Karpas-422 (cell line): ENCODE measurements at regions not wholly inside any gene's neighbourhood (a gene's known extent, or its start where the extent isn't known, plus 50 kb on each side); places are given as distances from the start of the nearest gene placed in this dataset.

Source experiments
- DNase-seq: peaks from one replicate; pipeline ENCODE4 v3.0.0-alpha.2; 2015
- H2AFZ ChIP-seq: fragments of 200-600 bp; sonication (generic); 2 replicates; pipeline ENCODE4 v1.6.1; 2014; ENCODE audit warnings: antibody characterized with exemption, low read length, mixed read lengths
- H3K27ac ChIP-seq: fragments of 200-600 bp; sonication (generic); 2 replicates; pipeline ENCODE4 v1.5.1; 2014; ENCODE audit warnings: mild to moderate bottlenecking, low read length, moderate library complexity
- H3K27me3 ChIP-seq: fragments of 200-600 bp; sonication (generic); 2 replicates; pipeline ENCODE4 v1.6.1; 2014; ENCODE audit warnings: low read length, mixed read lengths
- H3K36me3 ChIP-seq: fragments of 200-600 bp; sonication (generic); 2 replicates; pipeline ENCODE4 v1.6.1; 2014; ENCODE audit warnings: low read length, mixed read lengths; ENCODE audit not compliant: insufficient read depth
- H3K4me1 ChIP-seq: fragments of 200-600 bp; sonication (generic); 2 replicates; pipeline ENCODE4 v1.6.1; 2014; ENCODE audit warnings: mild to moderate bottlenecking, low read length, mixed read lengths
- H3K4me2 ChIP-seq: fragments of 200-600 bp; sonication (generic); 2 replicates; pipeline ENCODE4 v1.6.1; 2014; ENCODE audit warnings: low read length, low read depth, mild to moderate bottlenecking; ENCODE audit not compliant: poor library complexity, severe bottlenecking
- H3K4me3 ChIP-seq: fragments of 200-600 bp; sonication (generic); 2 replicates; pipeline ENCODE4 v1.5.1; 2014; ENCODE audit warnings: mild to moderate bottlenecking, antibody characterized with exemption, low read length, mixed read lengths
- H3K79me2 ChIP-seq: fragments of 200-600 bp; sonication (generic); 2 replicates; pipeline ENCODE4 v1.6.1; 2014; ENCODE audit warnings: mild to moderate bottlenecking, low read length, mixed read lengths
- H3K9ac ChIP-seq: fragments of 200-600 bp; sonication (generic); 2 replicates; pipeline ENCODE4 v1.6.0; 2014; ENCODE audit warnings: low read length
- H3K9me2 ChIP-seq: fragments of 200-600 bp; sonication (generic), shearing (Covaris generic); replicated peaks from 2 replicates; pipeline ENCODE4 v1.6.0; 2014; ENCODE audit warnings: mild to moderate bottlenecking, low read length, moderate library complexity; ENCODE audit not compliant: insufficient read depth
- H3K9me3 ChIP-seq: fragments of 300-700, 200-600 bp; sonication (generic); 2 replicates; pipeline ENCODE4 v1.6.1; 2014; ENCODE audit warnings: low read length, mixed read lengths
- H4K20me1 ChIP-seq: fragments of 200-600 bp; sonication (generic); 2 replicates; pipeline ENCODE4 v1.6.1; 2014; ENCODE audit warnings: mild to moderate bottlenecking, antibody characterized with exemption, low read length, low read depth; ENCODE audit not compliant: insufficient read depth

DNA sequence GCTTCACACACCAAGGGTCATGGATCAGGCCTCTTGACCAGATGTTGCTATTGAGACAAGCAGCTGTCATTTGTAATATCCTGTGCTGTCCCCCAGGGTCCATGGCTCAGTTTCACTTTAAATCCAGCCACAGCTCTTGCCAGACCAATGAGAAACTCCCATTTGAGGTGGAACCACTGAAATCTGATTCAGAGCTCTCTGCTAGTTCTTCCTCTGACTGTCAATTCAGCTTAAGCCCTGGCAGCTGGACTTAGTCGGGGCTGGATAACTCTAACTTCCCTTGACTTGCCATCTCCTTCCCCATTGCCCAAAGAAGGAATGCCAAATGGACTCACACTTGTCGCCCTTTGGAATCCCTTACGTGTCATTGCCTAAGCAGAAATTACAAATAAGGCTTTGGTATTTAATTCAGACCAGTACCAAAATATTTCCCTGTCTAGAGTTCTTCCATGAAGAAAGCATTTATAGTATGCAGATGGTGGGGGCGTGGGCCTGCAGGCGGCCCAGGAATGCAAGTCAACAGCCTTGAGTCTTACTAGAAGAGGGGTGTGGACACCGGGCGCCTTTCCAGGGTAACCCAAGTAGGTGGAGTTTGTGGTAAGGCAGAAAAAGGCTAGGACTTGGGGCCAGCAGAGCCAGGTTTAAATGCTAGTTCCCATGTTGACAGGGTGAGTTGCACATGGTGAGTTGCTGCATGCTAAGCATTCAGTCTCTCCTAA lies 96.9 kb upstream of the TMPO start:
- no peaks in the 10 kb centered on the region for H3K36me3 ChIP-seq
- no peaks in the 10 kb centered on the region for H3K79me2 ChIP-seq
- no peaks in the 10 kb centered on the region for H4K20me1 ChIP-seq
- H2AFZ ChIP-seq = no peak overlapping the region
- no peak overlapping the region for H3K9ac ChIP-seq
- H3K27ac ChIP-seq = no peak overlapping the region
- H3K4me1 ChIP-seq = peaks cover 11% of the 10 kb centered on the region
- no peak overlapping the region for H3K4me2 ChIP-seq
- no peaks in the 10 kb centered on the region for H3K9me3 ChIP-seq
- no peak for DNase-seq
- H3K9me2 ChIP-seq = no peaks in the 10 kb centered on the region
- H3K27me3 ChIP-seq = no peaks in the 10 kb centered on the region
- H3K4me3 ChIP-seq = no peak overlapping the region

DNA sequence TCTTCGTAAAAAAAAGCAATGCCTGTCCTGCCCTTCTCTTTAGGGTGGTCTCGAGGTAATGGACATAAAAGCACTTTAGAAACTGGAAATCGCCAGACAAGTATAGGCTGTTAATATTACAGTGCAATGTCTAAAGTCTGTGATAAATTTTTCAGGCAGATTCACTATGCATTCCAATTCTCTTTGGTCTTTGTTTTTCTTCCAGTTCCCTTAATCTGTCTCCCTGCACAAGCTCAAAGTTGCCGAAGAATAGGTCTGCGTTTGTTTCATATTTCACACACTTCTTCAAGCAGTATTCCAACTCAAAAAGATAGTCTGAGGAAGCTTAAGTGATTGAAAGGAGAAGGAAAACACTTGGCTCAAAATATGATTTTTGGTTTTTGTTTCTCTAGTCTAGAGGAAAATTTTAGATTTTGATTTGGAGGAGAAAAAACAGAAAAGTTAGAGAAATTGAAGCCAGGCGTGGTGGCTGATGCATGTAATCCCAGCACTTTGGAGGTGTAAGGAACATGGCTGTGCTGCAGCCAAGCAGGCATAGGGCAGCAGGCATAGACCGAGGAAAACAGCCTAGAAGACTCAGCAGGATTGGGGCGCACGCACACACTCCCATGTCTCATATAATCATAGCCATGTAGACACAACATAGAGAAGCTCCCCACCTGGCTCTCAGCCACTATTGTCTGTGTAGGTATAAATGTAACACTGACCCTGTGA lies 96.2 kb upstream of the TMPO start:
- H3K79me2 ChIP-seq = no peaks in the 10 kb centered on the region
- H4K20me1 ChIP-seq = no peaks in the 10 kb centered on the region
- no peaks in the 10 kb centered on the region for H3K36me3 ChIP-seq
- no peak overlapping the region for H3K27ac ChIP-seq
- no peak overlapping the region for H3K9ac ChIP-seq
- H3K4me2 ChIP-seq = no peak overlapping the region
- H3K4me3 ChIP-seq = no peak overlapping the region
- H3K9me3 ChIP-seq = no peaks in the 10 kb centered on the region
- no peaks in the 10 kb centered on the region for H3K27me3 ChIP-seq
- H3K4me1 ChIP-seq = peaks cover 11% of the 10 kb centered on the region
- no peaks in the 10 kb centered on the region for H3K9me2 ChIP-seq
- no peak overlapping the region for H2AFZ ChIP-seq
- DNase-seq = no peak

DNA sequence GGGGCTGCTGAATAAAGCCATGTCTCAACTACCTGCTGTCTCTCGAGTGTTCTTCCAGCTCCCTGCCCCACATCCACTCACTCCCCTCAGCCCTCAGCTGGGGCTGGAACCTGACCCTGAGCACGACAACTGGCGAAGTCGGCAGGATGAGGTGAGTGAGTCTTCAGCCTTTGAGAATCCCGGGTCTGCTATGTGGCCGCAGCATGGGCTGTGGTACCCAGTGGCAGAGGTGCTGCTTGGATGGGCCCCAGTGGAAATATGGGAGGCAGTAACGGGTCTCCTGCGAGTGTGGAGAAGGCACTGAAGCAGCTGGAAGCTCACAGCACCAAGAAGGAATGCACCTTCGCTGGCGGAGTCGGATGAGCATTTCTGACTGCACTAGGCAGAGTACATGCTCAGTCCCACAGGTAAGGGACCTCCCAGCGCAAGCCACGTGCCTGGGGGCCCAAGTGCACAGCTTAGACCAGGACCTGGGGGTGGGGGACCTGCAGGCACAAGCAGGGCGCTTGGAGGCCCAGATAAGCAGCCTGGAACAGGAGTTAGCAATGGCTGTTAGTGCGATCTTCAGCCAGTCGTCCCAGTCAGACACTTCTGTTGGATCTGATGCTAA lies 95.5 kb upstream of the TMPO start:
- Histone ChIP-seq H2AFZ (no peak overlapping the region), H3K9ac (no peak overlapping the region), H3K27me3 (no peaks in the 10 kb centered on the region), H3K27ac (no peak overlapping the region), H3K4me2 (no peak overlapping the region), H3K79me2 (no peaks in the 10 kb centered on the region), H3K4me1 (peaks cover 11% of the 10 kb centered on the region), H3K9me2 (no peaks in the 10 kb centered on the region), H3K4me3 (no peak overlapping the region), H4K20me1 (no peaks in the 10 kb centered on the region), H3K9me3 (no peaks in the 10 kb centered on the region), H3K36me3 (no peaks in the 10 kb centered on the region)
- no peak for DNase-seq

DNA sequence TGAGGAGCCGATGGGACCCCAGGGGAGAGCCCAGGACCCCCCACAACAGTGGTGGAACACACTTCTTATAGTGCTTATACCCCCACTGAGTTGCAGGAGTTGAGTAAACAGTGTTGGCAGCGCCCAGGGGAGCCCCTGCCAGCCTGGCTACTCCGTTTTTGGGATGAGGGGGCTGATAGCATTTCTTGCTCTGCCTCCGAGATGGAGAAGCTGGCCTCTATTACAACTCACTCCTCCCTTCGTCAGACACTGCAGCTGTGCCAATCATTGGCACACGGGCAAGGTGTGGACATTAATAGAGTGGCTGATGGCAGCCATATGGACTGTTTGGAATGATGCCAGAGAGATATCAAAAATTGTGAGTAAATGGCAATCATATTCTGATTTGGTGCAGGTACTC lies 94.9 kb upstream of the TMPO start:
- H3K79me2 ChIP-seq = no peaks in the 10 kb centered on the region
- H3K9me3 ChIP-seq = no peaks in the 10 kb centered on the region
- DNase-seq = no peak
- H3K27ac ChIP-seq = no peak overlapping the region
- peaks cover 11% of the 10 kb centered on the region for H3K4me1 ChIP-seq
- H2AFZ ChIP-seq = no peak overlapping the region
- H3K36me3 ChIP-seq = no peaks in the 10 kb centered on the region
- H4K20me1 ChIP-seq = no peaks in the 10 kb centered on the region
- H3K4me3 ChIP-seq = no peak overlapping the region
- H3K9ac ChIP-seq = no peak overlapping the region
- H3K4me2 ChIP-seq = no peak overlapping the region
- H3K9me2 ChIP-seq = no peaks in the 10 kb centered on the region
- no peaks in the 10 kb centered on the region for H3K27me3 ChIP-seq

DNA sequence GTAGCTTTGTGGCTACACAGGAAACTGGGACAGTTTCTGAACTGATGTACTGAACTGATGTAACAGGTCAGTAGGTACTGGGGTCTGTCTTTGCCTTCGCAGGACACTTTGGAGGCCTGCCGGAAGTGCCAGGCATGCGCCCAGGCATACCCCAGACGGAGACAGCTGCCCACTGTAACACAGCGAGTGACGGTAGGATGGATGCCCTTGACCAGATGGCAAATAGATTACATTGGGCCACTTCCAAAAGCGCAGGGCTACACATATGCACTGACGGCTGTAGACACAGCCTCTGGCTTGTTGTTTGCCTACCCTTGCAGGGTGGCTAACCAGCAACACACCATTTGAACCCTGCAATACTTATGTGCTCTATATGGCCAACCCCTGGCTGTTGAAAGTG lies 94.1 kb upstream of the TMPO start:
- Histone ChIP-seq H3K4me2 (no peak overlapping the region), H4K20me1 (no peaks in the 10 kb centered on the region), H3K4me3 (no peak overlapping the region), H3K9me3 (no peaks in the 10 kb centered on the region), H3K9ac (no peak overlapping the region), H3K9me2 (no peaks in the 10 kb centered on the region), H2AFZ (no peak overlapping the region), H3K79me2 (no peaks in the 10 kb centered on the region), H3K4me1 (peaks cover 11% of the 10 kb centered on the region), H3K27me3 (no peaks in the 10 kb centered on the region), H3K36me3 (no peaks in the 10 kb centered on the region), H3K27ac (no peak overlapping the region)
- DNase-seq = no peak

DNA sequence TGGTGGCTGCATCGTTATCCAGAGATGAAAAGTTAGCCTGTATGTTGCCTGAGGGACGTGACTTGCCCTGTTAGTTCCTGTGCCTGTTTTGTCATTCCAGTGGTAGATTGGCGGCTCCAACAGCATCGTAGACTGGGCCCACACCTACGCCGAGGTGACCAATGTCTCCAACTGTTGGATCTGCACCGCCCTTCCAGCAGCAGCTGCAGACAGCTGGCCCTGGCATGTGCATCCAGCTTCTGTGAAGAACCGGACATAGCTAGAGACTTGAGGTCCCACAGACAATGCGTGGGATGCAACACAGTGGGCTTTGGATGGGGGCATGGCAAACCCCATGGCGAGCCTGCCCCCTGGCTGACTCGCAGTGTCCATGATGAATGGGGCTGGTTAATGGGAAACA lies 93.0 kb upstream of the TMPO start:
- no peak overlapping the region for H3K9ac ChIP-seq
- no peaks in the 10 kb centered on the region for H3K9me3 ChIP-seq
- H4K20me1 ChIP-seq = no peaks in the 10 kb centered on the region
- DNase-seq = no peak
- no peak overlapping the region for H3K4me3 ChIP-seq
- no peak overlapping the region for H3K27ac ChIP-seq
- H3K27me3 ChIP-seq = no peaks in the 10 kb centered on the region
- H3K9me2 ChIP-seq = no peaks in the 10 kb centered on the region
- H3K36me3 ChIP-seq = no peaks in the 10 kb centered on the region
- peaks cover 11% of the 10 kb centered on the region for H3K4me1 ChIP-seq
- no peak overlapping the region for H2AFZ ChIP-seq
- H3K79me2 ChIP-seq = no peaks in the 10 kb centered on the region
- no peak overlapping the region for H3K4me2 ChIP-seq

DNA sequence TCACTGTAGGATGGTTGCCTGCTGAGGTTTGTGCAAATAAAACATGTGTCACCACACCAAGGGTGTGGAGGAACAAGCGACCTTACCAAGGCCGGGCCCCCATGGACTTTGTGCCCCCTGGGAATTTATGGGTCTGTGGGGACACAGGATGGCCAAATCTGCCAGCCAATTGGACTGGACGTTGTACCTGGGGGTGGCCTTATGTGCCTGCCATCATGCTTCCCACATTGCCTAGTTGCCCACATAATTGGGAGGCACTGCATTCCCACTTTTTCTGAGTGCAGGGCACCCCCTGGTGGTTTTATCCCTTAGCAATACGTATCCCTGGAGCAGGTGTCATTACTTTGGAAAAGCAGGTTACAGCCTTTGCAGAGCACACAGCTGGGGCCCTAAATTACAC lies 92.6 kb upstream of the TMPO start:
- Histone ChIP-seq H2AFZ (no peak overlapping the region), H3K9ac (no peak overlapping the region), H3K9me2 (no peaks in the 10 kb centered on the region), H3K4me2 (no peak overlapping the region), H3K79me2 (no peaks in the 10 kb centered on the region), H3K4me1 (peaks cover 10% of the 10 kb centered on the region), H3K36me3 (no peaks in the 10 kb centered on the region), H3K27ac (no peak overlapping the region), H3K9me3 (no peaks in the 10 kb centered on the region), H3K27me3 (no peaks in the 10 kb centered on the region), H3K4me3 (no peak overlapping the region), H4K20me1 (no peaks in the 10 kb centered on the region)
- no peak for DNase-seq

DNA sequence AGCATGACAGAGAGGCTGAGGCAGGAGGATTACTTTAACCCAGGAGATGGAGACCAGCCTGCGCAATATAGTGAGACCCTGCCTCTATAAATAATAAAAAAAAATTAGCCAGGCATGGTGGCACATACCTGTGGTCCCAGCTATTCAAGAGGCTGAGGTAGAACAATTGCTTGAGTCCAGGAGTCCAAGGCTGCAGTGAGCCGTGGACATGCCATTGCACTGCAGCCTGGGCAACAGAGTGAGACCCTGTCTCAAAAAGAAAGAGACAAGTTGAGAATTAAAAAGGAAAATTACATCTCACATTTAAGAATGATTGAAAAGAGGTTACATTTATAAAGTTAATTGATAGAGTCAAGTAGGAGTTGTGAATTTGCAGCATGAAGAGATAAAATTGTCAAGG lies 91.4 kb upstream of the TMPO start:
- Histone ChIP-seq H3K27me3 (no peaks in the 10 kb centered on the region), H3K36me3 (no peaks in the 10 kb centered on the region), H3K79me2 (no peaks in the 10 kb centered on the region), H3K9me2 (no peaks in the 10 kb centered on the region), H3K4me3 (no peak overlapping the region), H3K27ac (no peak overlapping the region), H4K20me1 (no peaks in the 10 kb centered on the region), H3K9me3 (no peaks in the 10 kb centered on the region), H3K9ac (no peak overlapping the region), H3K4me1 (no peaks in the 10 kb centered on the region), H2AFZ (no peak overlapping the region), H3K4me2 (no peak overlapping the region)
- DNase-seq = no peak
